GM12872 (cell line): ENCODE measurements at regions not wholly inside any gene's neighbourhood (a gene's known extent, or its start where the extent isn't known, plus 50 kb on each side); places are given as distances from the start of the nearest gene placed in this dataset.

Experiments
- CTCF ChIP-seq: IDR thresholded peaks from 3 replicates; pipeline ENCODE4 v1.5.1; 2011; ENCODE audit warnings: low read depth, mild to moderate bottlenecking, low read length, moderate library complexity; ENCODE audit not compliant: insufficient read depth

- TF ChIP-seq CTCF, result no peak
Measured at GRCh38 chr6:105677671-105678475, 275.0 kb upstream of the PREP start.

GRCh38 chr6:105676857-105677256 lies 274.0 kb upstream of the PREP start:
- TF ChIP-seq CTCF, result no peak

- TF ChIP-seq CTCF, result no peak
Measured at GRCh38 chr6:105675715-105676397, 273.0 kb upstream of the PREP start.

- no peak for TF ChIP-seq CTCF
Measured at GRCh38 chr6:105669232-105669631, 266.4 kb upstream of the PREP start.

- no peak for TF ChIP-seq CTCF
Measured at GRCh38 chr6:105667056-105667455, 264.2 kb upstream of the PREP start.

GRCh38 chr6:105664931-105665330 lies 262.0 kb upstream of the PREP start:
- no peak for TF ChIP-seq CTCF

GRCh38 chr6:105651969-105652368 lies 249.1 kb upstream of the PREP start:
- TF ChIP-seq CTCF, result no peak
